Astrocyte of the spinal cord (primary cell): ENCODE measurements at regions not wholly inside any gene's neighbourhood (a gene's known extent, or its start where the extent isn't known, plus 50 kb on each side); places are given as distances from the start of the nearest gene placed in this dataset.

Source experiments
- DNase-seq: peaks from one replicate; pipeline ENCODE4 v3.0.0; 2011; ENCODE audit warnings: low read depth, low spot score
- H3K4me3 ChIP-seq: 2 replicates; pipeline ENCODE4 v1.5.1; 2011; ENCODE audit warnings: low read depth, mild to moderate bottlenecking, low read length, moderate library complexity
- CTCF ChIP-seq: IDR thresholded peaks from 2 replicates; pipeline ENCODE4 v1.5.1; 2012; ENCODE audit warnings: low read depth, mild to moderate bottlenecking, low read length, inconsistent platforms
- in situ Hi-C: cut with HindIII; loops from 2 replicates; pipeline ENCODE4 v1.10.0; 2017; ENCODE audit warnings: low sequenced_read_pairs

GRCh38 chr2:147648471-147648870, 196.4 kb upstream of the ACVR2A start:
- DNase-seq, result no peak
- no peak overlapping the region for H3K4me3 ChIP-seq
- in situ Hi-C loops, result no loop called here
- no peak for TF ChIP-seq CTCF

- DNase-seq, result no peak
- no peak overlapping the region for H3K4me3 ChIP-seq
- in situ Hi-C loops, result no loop called here
- no peak for TF ChIP-seq CTCF
Observed at GRCh38 chr2:147647816-147648215, 197.0 kb upstream of the ACVR2A start.

GRCh38 chr2:147646818-147647468, 197.9 kb upstream of the ACVR2A start:
- in situ Hi-C loops, result no loop called here
- TF ChIP-seq CTCF, result no peak
- H3K4me3 ChIP-seq, result no peak overlapping the region
- DNase-seq, result no peak

- TF ChIP-seq CTCF, result no peak
- in situ Hi-C loops, result no loop called here
- no peak for DNase-seq
- no peak overlapping the region for H3K4me3 ChIP-seq
Observed at GRCh38 chr2:147644491-147644890, 200.3 kb upstream of the ACVR2A start.

GRCh38 chr2:147642765-147643164, 202.1 kb upstream of the ACVR2A start:
- TF ChIP-seq CTCF, result no peak
- in situ Hi-C loops, result no loop called here
- DNase-seq, result no peak
- H3K4me3 ChIP-seq, result no peak overlapping the region

GRCh38 chr2:147641651-147642050, 203.2 kb upstream of the ACVR2A start:
- no peak for DNase-seq
- H3K4me3 ChIP-seq, result no peak overlapping the region
- in situ Hi-C loops, result no loop called here
- TF ChIP-seq CTCF, result no peak
